GM12878 (cell line): ENCODE measurements at regions not wholly inside any gene's neighbourhood (a gene's known extent, or its start where the extent isn't known, plus 50 kb on each side); places are given as distances from the start of the nearest gene placed in this dataset.

Source experiments
- CEBPZ ChIP-seq: fragments of 150-350 bp; IDR thresholded peaks from 2 replicates; pipeline ENCODE4 v1.6.1; 2016; ENCODE audit warnings: low read depth, low read length
- CREB1 ChIP-seq: IDR thresholded peaks from 2 replicates; pipeline ENCODE4 v1.6.1; 2012; ENCODE audit warnings: low read depth, mild to moderate bottlenecking, inconsistent platforms
- ESRRA ChIP-seq: IDR thresholded peaks from 2 replicates; pipeline ENCODE4 v1.6.1; 2012; ENCODE audit warnings: mild to moderate bottlenecking, low read length, improper control_type of control experiment
- EZH2 ChIP-seq: IDR thresholded peaks from 2 replicates; pipeline ENCODE4 v1.6.1; 2012; ENCODE audit warnings: low read depth, mild to moderate bottlenecking, control low read depth, inconsistent platforms, low read length, borderline replicate concordance; ENCODE audit not compliant: control insufficient read depth
- KDM1A ChIP-seq: fragments of 200-600 bp; sonication (generic); IDR thresholded peaks from 2 replicates; pipeline ENCODE4 v1.6.1; 2016; ENCODE audit warnings: borderline replicate concordance
- POLR2A ChIP-seq: IDR thresholded peaks from 2 replicates; pipeline ENCODE4 v1.6.1; 2011; ENCODE audit warnings: low read depth, mild to moderate bottlenecking, low read length
- TAF1 ChIP-seq: IDR thresholded peaks from 2 replicates; pipeline ENCODE4 v1.6.1; 2011; ENCODE audit warnings: mild to moderate bottlenecking, low read depth, low read length, borderline replicate concordance
- ZBED1 ChIP-seq: IDR thresholded peaks from 2 replicates; pipeline ENCODE4 v1.6.1; 2016; ENCODE audit warnings: borderline replicate concordance

GRCh38 chr6:139590206-139590605, 215.8 kb upstream of the CITED2 start:
- TF ChIP-seq KDM1A (no peak), POLR2A (no peak), ESRRA (no peak), TAF1 (no peak), CREB1 (no peak), ZBED1 (no peak), CEBPZ (no peak), EZH2 (no peak)
